Activated T-helper 1 cell treated with anti-CD3 and anti-CD28 coated beads, Interleukin-12 subunit alpha, Interleukin-12 subunit beta, Interleukin-2, Interleukin-4 antibody, amounts not matched to agents 30 ng/mL and 10 ng/mL and 1 ng/mL, durations not matched to agents 14 hours and 24 hours and 36 hours (primary cell): ENCODE measurements at regions not wholly inside any gene's neighbourhood (a gene's known extent, or its start where the extent isn't known, plus 50 kb on each side); places are given as distances from the start of the nearest gene placed in this dataset.

Experiments
- DNase-seq: peaks from one replicate; pipeline ENCODE4 v3.0.0; 2021; ENCODE audit warnings: low spot score
- H3K27ac Mint-ChIP-seq: one replicate; pipeline ENCODE4 v1.8.0; 2021; ENCODE audit warnings: mild to moderate bottlenecking, mixed read lengths
- H3K27me3 Mint-ChIP-seq: one replicate; pipeline ENCODE4 v1.8.0; 2022; ENCODE audit warnings: mild to moderate bottlenecking, moderate library complexity, mixed read lengths; ENCODE audit not compliant: insufficient read depth
- H3K36me3 Mint-ChIP-seq: one replicate; pipeline ENCODE4 v1.8.0; 2021; ENCODE audit warnings: low read depth, mixed read lengths
- H3K4me1 Mint-ChIP-seq: one replicate; pipeline ENCODE4 v1.8.0; 2021; ENCODE audit warnings: low read depth, mixed read lengths
- H3K4me3 Mint-ChIP-seq: one replicate; pipeline ENCODE4 v1.8.0; 2021; ENCODE audit warnings: mild to moderate bottlenecking, moderate library complexity, mixed read lengths
- H3K9me3 Mint-ChIP-seq: one replicate; pipeline ENCODE4 v1.8.0; 2021; ENCODE audit warnings: mixed read lengths
- intact Hi-C: fragments of 100-400 bp; cut with micrococcal nuclease; formaldehyde crosslinking; loops from one replicate; pipeline ENCODE4 v1.15.1; 2024

GRCh38 chr3:20682573-20682972 is 496.6 kb upstream of the SGO1 start:
- Mint-ChIP-seq H3K4me3 (no peak overlapping the region), H3K27ac (no peak overlapping the region), H3K36me3 (no peaks in the 10 kb centered on the region), H3K9me3 (peaks cover 28% of the 10 kb centered on the region), H3K4me1 (no peaks in the 10 kb centered on the region), H3K27me3 (no peaks in the 10 kb centered on the region)
- intact Hi-C loops, result no loop called here
- DNase-seq, result no peak

- H3K36me3 Mint-ChIP-seq, result no peaks in the 10 kb centered on the region
- intact Hi-C loops, result no loop called here
- no peaks in the 10 kb centered on the region for H3K27me3 Mint-ChIP-seq
- no peak overlapping the region for H3K4me3 Mint-ChIP-seq
- no peaks in the 10 kb centered on the region for H3K4me1 Mint-ChIP-seq
- DNase-seq, result no peak
- H3K9me3 Mint-ChIP-seq, result peaks cover 28% of the 10 kb centered on the region
- H3K27ac Mint-ChIP-seq, result no peak overlapping the region
Observed at GRCh38 chr3:20680990-20681628, 495.1 kb upstream of the SGO1 start.

GRCh38 chr3:20673866-20674265 is 487.9 kb upstream of the SGO1 start:
- peaks cover 7% of the 10 kb centered on the region for H3K9me3 Mint-ChIP-seq
- no peak overlapping the region for H3K4me3 Mint-ChIP-seq
- intact Hi-C loops, result no loop called here
- no peak for DNase-seq
- no peak overlapping the region for H3K27ac Mint-ChIP-seq
- H3K36me3 Mint-ChIP-seq, result no peaks in the 10 kb centered on the region
- no peaks in the 10 kb centered on the region for H3K4me1 Mint-ChIP-seq
- H3K27me3 Mint-ChIP-seq, result no peaks in the 10 kb centered on the region

- DNase-seq, result no peak
- no peaks in the 10 kb centered on the region for H3K36me3 Mint-ChIP-seq
- no peak overlapping the region for H3K27ac Mint-ChIP-seq
- H3K27me3 Mint-ChIP-seq, result no peaks in the 10 kb centered on the region
- no peak overlapping the region for H3K4me3 Mint-ChIP-seq
- intact Hi-C loops, result no loop called here
- no peaks in the 10 kb centered on the region for H3K9me3 Mint-ChIP-seq
- H3K4me1 Mint-ChIP-seq, result no peaks in the 10 kb centered on the region
Observed at GRCh38 chr3:20669675-20670074, 483.7 kb upstream of the SGO1 start.

- Mint-ChIP-seq H3K27me3 (no peaks in the 10 kb centered on the region), H3K27ac (no peak overlapping the region), H3K36me3 (no peaks in the 10 kb centered on the region), H3K9me3 (no peaks in the 10 kb centered on the region), H3K4me3 (no peak overlapping the region), H3K4me1 (no peaks in the 10 kb centered on the region)
- DNase-seq, result no peak
- intact Hi-C loops, result no loop called here
Observed at GRCh38 chr3:20669184-20669583, 483.2 kb upstream of the SGO1 start.

GRCh38 chr3:20668411-20668810 is 482.4 kb upstream of the SGO1 start:
- Mint-ChIP-seq H3K36me3 (no peaks in the 10 kb centered on the region), H3K27ac (no peak overlapping the region), H3K9me3 (no peaks in the 10 kb centered on the region), H3K27me3 (no peaks in the 10 kb centered on the region), H3K4me1 (no peaks in the 10 kb centered on the region), H3K4me3 (no peak overlapping the region)
- intact Hi-C loops, result no loop called here
- no peak for DNase-seq

GRCh38 chr3:20666091-20666490 is 480.1 kb upstream of the SGO1 start:
- no peaks in the 10 kb centered on the region for H3K9me3 Mint-ChIP-seq
- H3K27me3 Mint-ChIP-seq, result no peaks in the 10 kb centered on the region
- H3K36me3 Mint-ChIP-seq, result no peaks in the 10 kb centered on the region
- no peak for DNase-seq
- H3K4me3 Mint-ChIP-seq, result no peak overlapping the region
- intact Hi-C loops, result no loop called here
- no peaks in the 10 kb centered on the region for H3K4me1 Mint-ChIP-seq
- no peak overlapping the region for H3K27ac Mint-ChIP-seq

- Mint-ChIP-seq H3K27ac (no peak overlapping the region), H3K4me3 (no peak overlapping the region), H3K36me3 (no peaks in the 10 kb centered on the region), H3K27me3 (no peaks in the 10 kb centered on the region), H3K9me3 (peaks cover 21% of the 10 kb centered on the region), H3K4me1 (no peaks in the 10 kb centered on the region)
- intact Hi-C loops, result no loop called here
- no peak for DNase-seq
Observed at GRCh38 chr3:20658491-20658890, 472.5 kb upstream of the SGO1 start.

- Mint-ChIP-seq H3K4me1 (no peaks in the 10 kb centered on the region), H3K27me3 (no peaks in the 10 kb centered on the region), H3K27ac (no peak overlapping the region), H3K4me3 (no peak overlapping the region), H3K36me3 (no peaks in the 10 kb centered on the region), H3K9me3 (peaks cover 25% of the 10 kb centered on the region)
- DNase-seq, result no peak
- intact Hi-C loops, result no loop called here
Observed at GRCh38 chr3:20657560-20657959, 471.6 kb upstream of the SGO1 start.

GRCh38 chr3:20652231-20652986 is 466.4 kb upstream of the SGO1 start:
- Mint-ChIP-seq H3K4me3 (no peak overlapping the region), H3K27me3 (no peaks in the 10 kb centered on the region), H3K9me3 (peaks cover 28% of the 10 kb centered on the region), H3K36me3 (no peaks in the 10 kb centered on the region), H3K27ac (no peak overlapping the region), H3K4me1 (no peaks in the 10 kb centered on the region)
- intact Hi-C loops, result no loop called here
- no peak for DNase-seq

- Mint-ChIP-seq H3K36me3 (no peaks in the 10 kb centered on the region), H3K27ac (no peak overlapping the region), H3K4me3 (no peak overlapping the region), H3K27me3 (no peaks in the 10 kb centered on the region), H3K9me3 (peaks cover 27% of the 10 kb centered on the region), H3K4me1 (no peaks in the 10 kb centered on the region)
- intact Hi-C loops, result no loop called here
- DNase-seq, result no peak
Observed at GRCh38 chr3:20648921-20649381, 462.9 kb upstream of the SGO1 start.

- Mint-ChIP-seq H3K4me1 (no peaks in the 10 kb centered on the region), H3K27ac (no peak overlapping the region), H3K36me3 (no peaks in the 10 kb centered on the region), H3K27me3 (no peaks in the 10 kb centered on the region), H3K9me3 (peaks cover 27% of the 10 kb centered on the region), H3K4me3 (no peak overlapping the region)
- DNase-seq, result no peak
- intact Hi-C loops, result no loop called here
Observed at GRCh38 chr3:20648294-20648693, 462.3 kb upstream of the SGO1 start.

- DNase-seq, result no peak
- H3K4me3 Mint-ChIP-seq, result no peak overlapping the region
- no peak overlapping the region for H3K27ac Mint-ChIP-seq
- H3K36me3 Mint-ChIP-seq, result no peaks in the 10 kb centered on the region
- intact Hi-C loops, result no loop called here
- no peaks in the 10 kb centered on the region for H3K4me1 Mint-ChIP-seq
- H3K9me3 Mint-ChIP-seq, result peaks cover 20% of the 10 kb centered on the region
- no peaks in the 10 kb centered on the region for H3K27me3 Mint-ChIP-seq
Observed at GRCh38 chr3:20646425-20646824, 460.4 kb upstream of the SGO1 start.
